Ectodermal cell (in vitro differentiated cells): ENCODE measurements at regions not wholly inside any gene's neighbourhood (a gene's known extent, or its start where the extent isn't known, plus 50 kb on each side); places are given as distances from the start of the nearest gene placed in this dataset.
"Not testable (repeated sequence)": the region's sequence is repeated elsewhere in the genome, so short reads cannot be mapped to it uniquely, and the experiment has no call there.

ENCODE experiments used
- H3K27ac ChIP-seq: 2 replicates; pipeline ENCODE4 v1.7.0; 2013; ENCODE audit warnings: mild to moderate bottlenecking, low read depth, low read length; ENCODE audit not compliant: insufficient read depth, poor library complexity, severe bottlenecking
- H3K27me3 ChIP-seq: 2 replicates; pipeline ENCODE4 v1.7.0; 2013; ENCODE audit warnings: mild to moderate bottlenecking, low read length; ENCODE audit not compliant: insufficient read depth, control insufficient read depth, poor library complexity, severe bottlenecking
- H3K36me3 ChIP-seq: one replicate; pipeline ENCODE4 v1.7.0; 2013; ENCODE audit warnings: low read length; ENCODE audit not compliant: control insufficient read depth, insufficient read depth
- H3K4me1 ChIP-seq: one replicate; pipeline ENCODE4 v1.7.0; 2013; ENCODE audit warnings: low read length; ENCODE audit not compliant: control insufficient read depth, insufficient read depth
- H3K4me3 ChIP-seq: 2 replicates; pipeline ENCODE4 v1.7.0; 2013; ENCODE audit warnings: low read depth, low read length, control low read depth; ENCODE audit not compliant: insufficient read depth
- H3K9me3 ChIP-seq: 2 replicates; pipeline ENCODE4 v1.7.0; 2013; ENCODE audit warnings: mild to moderate bottlenecking, low read length, moderate library complexity; ENCODE audit not compliant: control insufficient read depth
- WGBS, 2 experiments: methylation state at CpG; one replicate each; pipeline ENCODE4 v1.1.7; 2013; ENCODE audit warnings: missing lambda C conversion rate in 2 of 2; 5-methylcytosine and 5-hydroxymethylcytosine counted together

- Histone ChIP-seq H3K4me1 (no peaks in the 10 kb centered on the region), H3K27me3 (no peaks in the 10 kb centered on the region), H3K4me3 (no peak overlapping the region), H3K36me3 (no peaks in the 10 kb centered on the region), H3K9me3 (no peaks in the 10 kb centered on the region), H3K27ac (no peak overlapping the region)
- WGBS, 2 experiments: 92 to 96% methylated on average over 5 of the region's 5 CpGs
These were observed 371.2 kb upstream of the LRFN5 start for GRCh38 chr14:41235466-41235865.

GRCh38 chr14:41230683-41231082, 376.0 kb upstream of the LRFN5 start:
- H3K27ac ChIP-seq: no peak overlapping the region
- WGBS, 2 experiments: 89 to 97% methylated on average over 2 of the region's 2 CpGs
- no peaks in the 10 kb centered on the region for H3K4me1 ChIP-seq
- H3K27me3 ChIP-seq: no peaks in the 10 kb centered on the region
- H3K4me3 ChIP-seq: no peak overlapping the region
- H3K36me3 ChIP-seq: no peaks in the 10 kb centered on the region
- no peaks in the 10 kb centered on the region for H3K9me3 ChIP-seq

- H3K36me3 ChIP-seq: no peaks in the 10 kb centered on the region
- no peak overlapping the region for H3K27ac ChIP-seq
- no peaks in the 10 kb centered on the region for H3K9me3 ChIP-seq
- WGBS, 2 experiments: 94 to 95% methylated on average over 1 to 2 of the region's 2 CpGs
- no peak overlapping the region for H3K4me3 ChIP-seq
- H3K27me3 ChIP-seq: no peaks in the 10 kb centered on the region
- no peaks in the 10 kb centered on the region for H3K4me1 ChIP-seq
These were observed 376.9 kb upstream of the LRFN5 start for GRCh38 chr14:41229824-41230223.

- Histone ChIP-seq H3K4me3 (no peak overlapping the region), H3K27ac (no peak overlapping the region), H3K9me3 (no peaks in the 10 kb centered on the region), H3K36me3 (no peaks in the 10 kb centered on the region), H3K4me1 (no peaks in the 10 kb centered on the region), H3K27me3 (no peaks in the 10 kb centered on the region)
- 86 to 88% methylated on average over 1 of the region's 1 CpG for WGBS, 2 experiments
These were observed 381.2 kb upstream of the LRFN5 start for GRCh38 chr14:41225433-41225832.

GRCh38 chr14:41222581-41222980, 384.1 kb upstream of the LRFN5 start:
- Histone ChIP-seq H3K9me3 (no peaks in the 10 kb centered on the region), H3K4me1 (no peaks in the 10 kb centered on the region), H3K36me3 (no peaks in the 10 kb centered on the region), H3K4me3 (no peak overlapping the region), H3K27ac (no peak overlapping the region), H3K27me3 (no peaks in the 10 kb centered on the region)
- WGBS, 2 experiments: no CpG with 5 or more reads among the region's 1 CpG

GRCh38 chr14:41214978-41215377, 391.7 kb upstream of the LRFN5 start:
- not testable (repeated sequence) for H3K4me3 ChIP-seq, H3K27me3 ChIP-seq, H3K9me3 ChIP-seq, H3K27ac ChIP-seq, H3K4me1 ChIP-seq, H3K36me3 ChIP-seq
- WGBS, 2 experiments: 94 to 95% methylated on average over 22 of the region's 22 CpGs

- Histone ChIP-seq H3K27me3 (no peaks in the 10 kb centered on the region), H3K9me3 (no peaks in the 10 kb centered on the region), H3K4me3 (no peak overlapping the region), H3K4me1 (no peaks in the 10 kb centered on the region), H3K36me3 (no peaks in the 10 kb centered on the region), H3K27ac (no peak overlapping the region)
- 94% methylated on average over 2 to 3 of the region's 3 CpGs for WGBS, 2 experiments
These were observed 405.0 kb upstream of the LRFN5 start for GRCh38 chr14:41201696-41202095.

GRCh38 chr14:41187868-41188267, 418.8 kb upstream of the LRFN5 start:
- 92 to 98% methylated on average over 2 to 3 of the region's 3 CpGs for WGBS, 2 experiments
- H3K4me1 ChIP-seq: no peaks in the 10 kb centered on the region
- no peaks in the 10 kb centered on the region for H3K9me3 ChIP-seq
- H3K4me3 ChIP-seq: no peak overlapping the region
- no peak overlapping the region for H3K27ac ChIP-seq
- no peaks in the 10 kb centered on the region for H3K27me3 ChIP-seq
- no peaks in the 10 kb centered on the region for H3K36me3 ChIP-seq

GRCh38 chr14:41171045-41171444, 435.6 kb upstream of the LRFN5 start:
- Histone ChIP-seq H3K36me3 (no peaks in the 10 kb centered on the region), H3K4me3 (no peak overlapping the region)
- WGBS, 2 experiments: 85 to 91% methylated on average over 3 of the region's 3 CpGs

GRCh38 chr14:41167040-41167439, 439.6 kb upstream of the LRFN5 start:
- 87 to 89% methylated on average over 4 of the region's 4 CpGs for WGBS, 2 experiments
- H3K27me3 ChIP-seq: no peaks in the 10 kb centered on the region

More at GRCh38 chr14:41171045-41171444, 435.6 kb upstream of the LRFN5 start:
- H3K27me3 ChIP-seq: no peaks in the 10 kb centered on the region
- no peaks in the 10 kb centered on the region for H3K4me1 ChIP-seq
- no peaks in the 10 kb centered on the region for H3K9me3 ChIP-seq
- no peak overlapping the region for H3K27ac ChIP-seq

GRCh38 chr14:41154143-41154807, 452.4 kb upstream of the LRFN5 start:
- Histone ChIP-seq H3K27me3 (no peaks in the 10 kb centered on the region), H3K9me3 (no peaks in the 10 kb centered on the region), H3K4me1 (no peaks in the 10 kb centered on the region), H3K4me3 (no peak overlapping the region), H3K27ac (no peak overlapping the region), H3K36me3 (no peaks in the 10 kb centered on the region)
- WGBS, 2 experiments: 97 to 98% methylated on average over 55 to 56 of the region's 56 CpGs

More at GRCh38 chr14:41167040-41167439, 439.6 kb upstream of the LRFN5 start:
- no peak overlapping the region for H3K27ac ChIP-seq
- H3K36me3 ChIP-seq: no peaks in the 10 kb centered on the region
- H3K9me3 ChIP-seq: no peaks in the 10 kb centered on the region
- no peak overlapping the region for H3K4me3 ChIP-seq
- H3K4me1 ChIP-seq: no peaks in the 10 kb centered on the region
